ENCODE measurements at regions not wholly inside any gene's neighbourhood (a gene's known extent, or its start where the extent isn't known, plus 50 kb on each side); places are given as distances from the start of the nearest gene placed in this dataset.

- TF ChIP-seq EP300 (IDR thresholded peaks at IDR 0.05) (no peak), POLR2A (IDR thresholded peaks at IDR 0.05) (no peak)
These were observed 118.4 kb upstream of the CHRM3 start for GRCh38 chr1:239268007-239268406.

Data from upper lobe of left lung (tissue), 4 donors.